T-cell (primary cell): ENCODE measurements at regions not wholly inside any gene's neighbourhood (a gene's known extent, or its start where the extent isn't known, plus 50 kb on each side); places are given as distances from the start of the nearest gene placed in this dataset.

Experiments
- ATAC-seq, 4 experiments: fragments of 200-7000 bp in 3 of 4; fragments of 150-1000 bp in 1 of 4; cut with Tn5 transposase; replicated peaks in 1 of 4; 1 replicate in 3 of 4; 2 replicates in 1 of 4; pipeline ENCODE4 v1.10.0; 2021; ENCODE audit warnings: moderate library complexity in 3 of 4, mild to moderate bottlenecking in 2 of 4, moderate number of reproducible peaks in 1 of 4
- CTCF ChIA-PET, 2 donors: fragments of 300-600 bp; sonication (Branson Sonifier 250); formaldehyde crosslinking; loops; one replicate each; lab custom pipeline; 2022; ENCODE audit warnings: antibody characterized with exemption in 2 of 2; lab: Charles Lee
- POLR2A ChIA-PET, 2 donors: fragments of 300-600 bp; sonication (Branson Sonifier 250); formaldehyde crosslinking; loops; one replicate each; lab custom pipeline; 2022; ENCODE audit warnings: antibody characterized with exemption in 2 of 2; lab: Charles Lee
- DNase-seq, 35 experiments: peaks; one replicate each; pipeline versions ENCODE4 v3.0.0 to v3.0.0-alpha.2; 2013 to 2023
- H3K27ac ChIP-seq: one replicate; pipeline ENCODE4 v1.5.1; 2013; ENCODE audit warnings: low read length
- H3K27me3 ChIP-seq, 2 experiments: replicated peaks in 1 of 2; 1 replicate in 1 of 2; 2 replicates in 1 of 2; pipeline versions ENCODE4 v1.6.1 to v1.7.0; 2013; ENCODE audit warnings: low read length in 1 of 2, mixed read lengths in 1 of 2; ENCODE audit not compliant: control insufficient read depth in 2 of 2, insufficient read depth in 2 of 2; ENCODE audit errors: extremely low read depth in 1 of 2
- H3K36me3 ChIP-seq, 2 donors: 1 replicate in 1 of 2; 2 replicates in 1 of 2; pipeline versions ENCODE4 v1.6.1 to v1.7.0; 2013; ENCODE audit warnings: low read length in 1 of 2; ENCODE audit not compliant: control insufficient read depth in 2 of 2, insufficient read depth in 1 of 2; ENCODE audit errors: extremely low read depth in 1 of 2
- H3K4me1 ChIP-seq, 2 experiments: 1 replicate in 1 of 2; 2 replicates in 1 of 2; pipeline versions ENCODE4 v1.6.1 to v1.7.0; 2013; ENCODE audit warnings: low read length in 2 of 2, mixed read lengths in 1 of 2; ENCODE audit not compliant: insufficient read depth in 2 of 2, control insufficient read depth in 1 of 2; ENCODE audit errors: extremely low read depth in 1 of 2
- H3K4me3 ChIP-seq, 2 donors: 1 replicate in 1 of 2; 2 replicates in 1 of 2; pipeline versions ENCODE4 v1.5.1 to v1.7.0; 2013; ENCODE audit warnings: mild to moderate bottlenecking in 2 of 2, low read length in 1 of 2, moderate library complexity in 1 of 2; ENCODE audit not compliant: control insufficient read depth in 1 of 2; ENCODE audit errors: extremely low read depth in 1 of 2
- H3K9me3 ChIP-seq: 2 replicates; pipeline ENCODE4 v1.7.0; 2013
- H3K27ac Mint-ChIP-seq, 2 donors: one replicate each; pipeline ENCODE4 v1.8.0; 2020 to 2021; ENCODE audit warnings: mild to moderate bottlenecking in 2 of 2, mixed read lengths in 2 of 2
- H3K27me3 Mint-ChIP-seq, 2 donors: one replicate each; pipeline ENCODE4 v1.8.0; 2021 to 2022; ENCODE audit warnings: mixed read lengths in 2 of 2
- H3K36me3 Mint-ChIP-seq: one replicate; pipeline ENCODE4 v1.8.0; 2021; ENCODE audit warnings: mixed read lengths
- H3K4me1 Mint-ChIP-seq, 3 donors: one replicate each; pipeline ENCODE4 v1.8.0; 2020 to 2022; ENCODE audit warnings: mixed read lengths in 3 of 3, mild to moderate bottlenecking in 1 of 3
- H3K4me3 Mint-ChIP-seq, 3 donors: one replicate each; pipeline ENCODE4 v1.8.0; 2020 to 2022; ENCODE audit warnings: mild to moderate bottlenecking in 3 of 3, mixed read lengths in 3 of 3, moderate library complexity in 3 of 3
- H3K9me3 Mint-ChIP-seq, 3 donors: one replicate each; pipeline ENCODE4 v1.8.0; 2020 to 2022; ENCODE audit warnings: mixed read lengths in 3 of 3
- WGBS: methylation state at CpG from one replicate; pipeline ENCODE4 v1.1.5; 2013; ENCODE audit warnings: missing lambda C conversion rate; ENCODE audit not compliant: insufficient coverage; 5-methylcytosine and 5-hydroxymethylcytosine counted together

DNA sequence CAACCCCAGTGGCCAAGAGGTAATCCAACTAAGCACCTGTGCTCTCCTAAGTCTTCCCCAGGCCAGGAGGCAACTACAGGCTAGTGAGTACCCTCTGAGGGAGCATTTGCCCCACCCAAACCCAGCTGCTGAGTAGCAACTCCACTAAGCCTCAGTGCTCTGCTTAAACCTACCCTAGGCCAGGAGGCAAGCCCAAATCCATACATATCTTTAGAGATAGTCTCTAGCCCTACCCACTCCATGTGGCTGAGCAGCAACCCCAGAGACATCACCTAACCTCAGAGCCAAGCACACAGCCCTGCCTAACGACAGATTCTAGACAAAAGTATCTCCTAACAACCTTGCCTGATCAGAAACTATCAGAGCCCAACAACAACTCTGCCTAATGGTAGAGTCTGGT, 132.8 kb upstream of the TTC14 start:
- H3K27ac ChIP-seq, result no peak overlapping the region
- WGBS, result 86% methylated on average over 1 of the region's 1 CpG
- no peak overlapping the region for H3K4me3 ChIP-seq
- ChIA-PET POLR2A (no interaction called here), CTCF (no interaction called here)
- H3K27me3 ChIP-seq, result no peaks in the 10 kb centered on the region
- H3K27ac Mint-ChIP-seq, result no peak overlapping the region
- H3K9me3 Mint-ChIP-seq, result no peaks in the 10 kb centered on the region
- no peaks in the 10 kb centered on the region for H3K36me3 Mint-ChIP-seq
- H3K27me3 Mint-ChIP-seq, result peaks cover 0 to 7% of the 10 kb centered on the region in 2 donors
- no peaks in the 10 kb centered on the region for H3K9me3 ChIP-seq
- H3K4me3 Mint-ChIP-seq, result no peak overlapping the region
- DNase-seq (no peak), ATAC-seq (no peak)
- no peaks in the 10 kb centered on the region for H3K4me1 ChIP-seq
- no peaks in the 10 kb centered on the region for H3K36me3 ChIP-seq
- H3K4me1 Mint-ChIP-seq, result no peaks in the 10 kb centered on the region

DNA sequence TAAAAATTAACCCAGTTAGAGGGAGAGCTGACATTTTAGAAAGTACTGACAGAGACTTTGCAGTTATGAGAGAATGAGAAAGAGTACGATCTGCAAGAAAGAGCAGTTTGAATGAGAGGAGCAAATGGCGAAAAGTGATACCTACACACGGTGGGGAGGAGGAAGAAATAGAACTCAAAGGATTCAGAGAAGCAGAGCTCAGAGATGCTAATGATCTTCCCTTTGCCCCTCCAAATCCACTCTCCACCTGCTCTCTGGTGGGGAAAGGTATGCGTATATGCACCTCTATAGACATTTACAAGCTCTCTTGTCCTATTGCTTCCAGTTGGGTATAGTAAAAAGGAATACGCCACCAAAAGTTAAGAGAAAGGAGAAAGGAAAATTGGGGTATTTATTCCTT, 123.3 kb upstream of the TTC14 start:
- Mint-ChIP-seq H3K4me1 (no peaks in the 10 kb centered on the region), H3K9me3 (peaks cover 0 to 4% (median under 1%) of the 10 kb centered on the region in 3 donors), H3K4me3 (no peak overlapping the region), H3K36me3 (no peaks in the 10 kb centered on the region), H3K27me3 (peaks cover 0 to 3% of the 10 kb centered on the region in 2 donors), H3K27ac (no peak overlapping the region)
- H3K9me3 ChIP-seq, result no peaks in the 10 kb centered on the region
- DNase-seq (no peak), ATAC-seq (no peak)
- POLR2A ChIA-PET, result no interaction called here
- H3K27me3 ChIP-seq, result no peaks in the 10 kb centered on the region
- H3K4me3 ChIP-seq, result no peak overlapping the region
- no peaks in the 10 kb centered on the region for H3K36me3 ChIP-seq
- CTCF ChIA-PET, result no interaction called here
- WGBS, result no CpG with 5 or more reads among the region's 5 CpGs
- H3K27ac ChIP-seq, result no peak overlapping the region
- no peaks in the 10 kb centered on the region for H3K4me1 ChIP-seq

GRCh38 chr3:180492047-180492446, 109.9 kb upstream of the TTC14 start:
- DNase-seq (no peak), ATAC-seq (no peak)
- H3K9me3 ChIP-seq, result no peaks in the 10 kb centered on the region
- POLR2A ChIA-PET, result no interaction called here
- H3K27me3 ChIP-seq, result no peaks in the 10 kb centered on the region
- no peak overlapping the region for H3K27ac ChIP-seq
- H3K4me3 ChIP-seq, result no peak overlapping the region
- Mint-ChIP-seq H3K4me1 (no peaks in the 10 kb centered on the region), H3K27ac (no peak overlapping the region), H3K4me3 (no peak overlapping the region), H3K27me3 (no peaks in the 10 kb centered on the region), H3K36me3 (no peaks in the 10 kb centered on the region), H3K9me3 (peaks cover 11 to 24% (median 16%) of the 10 kb centered on the region in 3 donors)
- WGBS, result no CpG with 5 or more reads among the region's 1 CpG
- H3K36me3 ChIP-seq, result no peaks in the 10 kb centered on the region
- CTCF ChIA-PET, result no interaction called here
- H3K4me1 ChIP-seq, result no peaks in the 10 kb centered on the region

GRCh38 chr3:180496995-180497394, 105.0 kb upstream of the TTC14 start:
- DNase-seq (no peak), ATAC-seq (no peak)
- ChIA-PET POLR2A (no interaction called here), CTCF (no interaction called here)
- Mint-ChIP-seq H3K27ac (no peak overlapping the region), H3K9me3 (peaks cover 21 to 30% (median 24%) of the 10 kb centered on the region in 3 donors), H3K4me1 (no peaks in the 10 kb centered on the region), H3K36me3 (no peaks in the 10 kb centered on the region), H3K4me3 (no peak overlapping the region), H3K27me3 (peaks cover 0 to 3% of the 10 kb centered on the region in 2 donors)
- 50% methylated on average over 1 of the region's 3 CpGs for WGBS
- no peaks in the 10 kb centered on the region for H3K36me3 ChIP-seq
- H3K4me1 ChIP-seq, result no peaks in the 10 kb centered on the region
- H3K27ac ChIP-seq, result no peak overlapping the region
- H3K4me3 ChIP-seq, result no peak overlapping the region
- H3K27me3 ChIP-seq, result no peaks in the 10 kb centered on the region
- H3K9me3 ChIP-seq, result no peaks in the 10 kb centered on the region

DNA sequence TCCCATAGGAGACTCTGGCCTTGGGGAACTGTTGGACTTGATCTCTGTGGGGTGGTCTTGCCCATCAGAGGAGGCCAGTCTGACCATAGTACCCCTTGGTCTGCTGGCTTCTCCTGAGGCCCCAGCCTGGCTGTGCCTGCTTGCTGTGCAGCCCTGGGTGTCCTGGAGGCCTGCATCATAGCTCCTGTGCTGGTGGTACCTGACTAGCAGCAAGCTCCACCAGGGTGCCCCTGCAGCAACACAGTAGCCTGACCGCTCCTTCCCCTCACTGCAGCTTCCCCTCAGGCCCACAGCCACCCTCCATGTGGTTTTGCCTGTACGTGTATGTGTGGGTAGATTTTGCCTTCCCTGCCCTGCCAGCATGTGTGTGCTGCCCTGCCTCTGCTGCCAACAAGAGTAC, 85.6 kb upstream of the TTC14 start:
- Mint-ChIP-seq H3K4me1 (no peaks in the 10 kb centered on the region), H3K27me3 (peaks cover 7 to 8% of the 10 kb centered on the region in 2 donors), H3K27ac (no peak overlapping the region), H3K36me3 (no peaks in the 10 kb centered on the region), H3K4me3 (no peak overlapping the region), H3K9me3 (peaks cover 6 to 30% (median 28%) of the 10 kb centered on the region in 3 donors)
- WGBS, result no CpG with 5 or more reads among the region's 2 CpGs
- CTCF ChIA-PET, result no interaction called here
- POLR2A ChIA-PET, result no interaction called here
- H3K4me1 ChIP-seq, result no peaks in the 10 kb centered on the region
- ATAC-seq (no peak), DNase-seq (no peak)
- H3K4me3 ChIP-seq, result no peak overlapping the region
- no peak overlapping the region for H3K27ac ChIP-seq
- H3K36me3 ChIP-seq, result no peaks in the 10 kb centered on the region
- H3K9me3 ChIP-seq, result no peaks in the 10 kb centered on the region
- peaks cover 0 to 10% of the 10 kb centered on the region in 2 experiments for H3K27me3 ChIP-seq

DNA sequence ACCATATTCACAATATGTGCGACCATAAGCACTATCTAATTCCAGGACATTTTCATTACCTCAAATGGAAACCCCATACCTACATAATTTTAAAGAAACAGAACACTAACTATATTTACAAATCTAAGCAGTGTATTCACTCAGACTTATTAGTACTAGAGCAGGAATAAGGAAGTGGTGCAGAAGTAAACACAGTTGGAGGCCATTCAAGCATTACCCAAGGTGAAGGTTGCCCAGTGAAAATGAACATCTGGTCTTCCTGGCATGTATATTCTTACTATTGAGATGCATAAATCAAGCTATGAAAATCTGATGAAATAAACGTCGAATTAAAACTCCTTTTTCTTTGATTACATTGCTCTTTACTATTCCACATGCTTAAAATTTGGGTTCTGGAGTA, 78.9 kb upstream of the TTC14 start:
- no peaks in the 10 kb centered on the region for H3K4me1 Mint-ChIP-seq
- CTCF ChIA-PET, result no interaction called here
- H3K36me3 Mint-ChIP-seq, result no peaks in the 10 kb centered on the region
- WGBS, result no CpG with 5 or more reads among the region's 3 CpGs
- Histone ChIP-seq H3K4me3 (no peak overlapping the region), H3K36me3 (no peaks in the 10 kb centered on the region), H3K27me3 (peaks cover 0 to 3% of the 10 kb centered on the region in 2 experiments), H3K27ac (no peak overlapping the region), H3K4me1 (no peaks in the 10 kb centered on the region), H3K9me3 (no peaks in the 10 kb centered on the region)
- no peak overlapping the region for H3K27ac Mint-ChIP-seq
- DNase-seq (no peak), ATAC-seq (no peak)
- peaks cover 12 to 34% (median 22%) of the 10 kb centered on the region in 3 donors for H3K9me3 Mint-ChIP-seq
- H3K27me3 Mint-ChIP-seq, result peaks cover 4 to 5% of the 10 kb centered on the region in 2 donors
- POLR2A ChIA-PET, result interaction anchor here in 1 of 2 donors (0.7 kb wide), 1 partner anchor 11 kb away, joined by 3 read pairs; no protein-coding TSS in a partner anchor
- H3K4me3 Mint-ChIP-seq, result no peak overlapping the region

- no peaks in the 10 kb centered on the region for H3K4me1 ChIP-seq
- POLR2A ChIA-PET, result no interaction called here
- H3K36me3 Mint-ChIP-seq, result no peaks in the 10 kb centered on the region
- H3K9me3 ChIP-seq, result no peaks in the 10 kb centered on the region
- H3K27me3 ChIP-seq, result peaks cover 0 to 3% of the 10 kb centered on the region in 2 experiments
- H3K4me1 Mint-ChIP-seq, result no peaks in the 10 kb centered on the region
- no peak overlapping the region for H3K4me3 ChIP-seq
- H3K36me3 ChIP-seq, result no peaks in the 10 kb centered on the region
- no peak for ATAC-seq
- H3K27ac Mint-ChIP-seq, result no peak overlapping the region
- CTCF ChIA-PET, result no interaction called here
- H3K4me3 Mint-ChIP-seq, result no peak overlapping the region
- peaks cover 0 to 7% (median 4%) of the 10 kb centered on the region in 3 donors for H3K9me3 Mint-ChIP-seq
- H3K27me3 Mint-ChIP-seq, result peaks cover 0 to 4% of the 10 kb centered on the region in 2 donors
- no peak for DNase-seq
- H3K27ac ChIP-seq, result no peak overlapping the region
- 50% methylated on average over 1 of the region's 1 CpG for WGBS
These were observed 73.1 kb upstream of the TTC14 start for GRCh38 chr3:180528843-180529242.
